Stimulated activated effector memory CD8-positive, alpha-beta T cell treated with anti-CD3 and anti-CD28 coated beads, Interleukin-12 subunit alpha, Interleukin-12 subunit beta, amount 100 ng/mL, for 72 hours (primary cell): ENCODE measurements at regions not wholly inside any gene's neighbourhood (a gene's known extent, or its start where the extent isn't known, plus 50 kb on each side); places are given as distances from the start of the nearest gene placed in this dataset.
A peak's percentile ranks its signal among the peaks of the same experiment; 100 is the strongest.
"Not testable (repeated sequence)": the region's sequence is repeated elsewhere in the genome, so short reads cannot be mapped to it uniquely, and the experiment has no call there.

Experiments used
- ATAC-seq: fragments of 150-1000 bp; cut with Tn5 transposase; 2 replicates; pipeline ENCODE4 v1.10.0; 2021
- DNase-seq, 2 donors: peaks; one replicate each; pipeline ENCODE4 v3.0.0; 2021 to 2022; ENCODE audit warnings: low spot score in 2 of 2
- H3K27ac Mint-ChIP-seq: one replicate; pipeline ENCODE4 v1.8.0; 2022; ENCODE audit warnings: mild to moderate bottlenecking, mixed read lengths
- H3K36me3 Mint-ChIP-seq: one replicate; pipeline ENCODE4 v1.8.0; 2022; ENCODE audit warnings: mild to moderate bottlenecking, mixed read lengths
- H3K4me1 Mint-ChIP-seq: one replicate; pipeline ENCODE4 v1.8.0; 2022; ENCODE audit warnings: mixed read lengths
- H3K4me3 Mint-ChIP-seq: one replicate; pipeline ENCODE4 v1.8.0; 2022; ENCODE audit warnings: mild to moderate bottlenecking, mixed read lengths
- H3K9me3 Mint-ChIP-seq: one replicate; pipeline ENCODE4 v1.8.0; 2022; ENCODE audit warnings: mixed read lengths

- Mint-ChIP-seq H3K27ac (no peak overlapping the region), H3K4me1 (no peaks in the 10 kb centered on the region), H3K36me3 (no peaks in the 10 kb centered on the region), H3K9me3 (no peaks in the 10 kb centered on the region), H3K4me3 (no peak overlapping the region)
- DNase-seq (no peak), ATAC-seq (no peak)
These were observed 53.1 kb upstream of the WNT4 start for GRCh38 chr1:22196041-22196440.

DNA sequence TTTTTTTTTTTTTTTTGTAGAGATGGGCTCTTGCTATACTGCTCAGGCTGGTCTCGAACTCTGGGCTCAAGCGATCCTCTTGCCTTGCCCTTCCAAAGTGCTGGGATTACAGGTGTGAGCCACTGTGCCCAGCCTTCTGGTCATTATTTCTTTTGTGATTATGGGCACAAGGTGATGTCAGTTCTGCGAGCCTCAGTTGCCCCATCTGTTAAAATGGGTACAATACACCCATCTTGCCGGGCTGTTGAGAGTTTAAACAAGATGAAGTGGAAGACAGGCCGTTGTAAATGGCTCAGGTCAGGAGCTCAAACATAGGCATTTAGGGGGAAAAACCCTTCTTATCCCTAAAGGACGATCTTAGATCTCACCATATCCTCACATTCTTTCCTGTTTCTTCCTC, 53.7 kb upstream of the WNT4 start:
- H3K36me3 Mint-ChIP-seq, result no peaks in the 10 kb centered on the region
- H3K4me3 Mint-ChIP-seq, result no peak overlapping the region
- DNase-seq (no peak), ATAC-seq (no peak)
- H3K4me1 Mint-ChIP-seq, result no peaks in the 10 kb centered on the region
- H3K27ac Mint-ChIP-seq, result no peak overlapping the region
- no peaks in the 10 kb centered on the region for H3K9me3 Mint-ChIP-seq

- Mint-ChIP-seq H3K36me3 (no peaks in the 10 kb centered on the region), H3K4me3 (no peak overlapping the region), H3K4me1 (no peaks in the 10 kb centered on the region), H3K9me3 (no peaks in the 10 kb centered on the region), H3K27ac (no peak overlapping the region)
- DNase-seq (no peak), ATAC-seq (no peak)
These were observed 54.7 kb upstream of the WNT4 start for GRCh38 chr1:22197644-22198043.

GRCh38 chr1:22201023-22201422, 58.1 kb upstream of the WNT4 start:
- no peak overlapping the region for H3K4me3 Mint-ChIP-seq
- no peak for DNase-seq
- no peaks in the 10 kb centered on the region for H3K9me3 Mint-ChIP-seq
- H3K36me3 Mint-ChIP-seq, result no peaks in the 10 kb centered on the region
- no peak overlapping the region for H3K27ac Mint-ChIP-seq
- H3K4me1 Mint-ChIP-seq, result no peaks in the 10 kb centered on the region
- no peak for ATAC-seq

- no peak for ATAC-seq
- Mint-ChIP-seq H3K27ac (no peak overlapping the region), H3K4me1 (no peaks in the 10 kb centered on the region), H3K9me3 (no peaks in the 10 kb centered on the region), H3K36me3 (no peaks in the 10 kb centered on the region), H3K4me3 (no peak overlapping the region)
- no peak for DNase-seq
These were observed 60.4 kb upstream of the WNT4 start for GRCh38 chr1:22203335-22203734.

GRCh38 chr1:22204057-22204840, 61.4 kb upstream of the WNT4 start:
- DNase-seq, result no peak
- H3K4me1 Mint-ChIP-seq, result no peaks in the 10 kb centered on the region
- no peaks in the 10 kb centered on the region for H3K9me3 Mint-ChIP-seq
- H3K27ac Mint-ChIP-seq, result no peak overlapping the region
- H3K36me3 Mint-ChIP-seq, result no peaks in the 10 kb centered on the region
- ATAC-seq, result no peak
- no peak overlapping the region for H3K4me3 Mint-ChIP-seq

GRCh38 chr1:22204989-22205913, 62.4 kb upstream of the WNT4 start:
- Mint-ChIP-seq H3K27ac (no peak overlapping the region), H3K4me1 (no peaks in the 10 kb centered on the region), H3K9me3 (no peaks in the 10 kb centered on the region), H3K36me3 (no peaks in the 10 kb centered on the region), H3K4me3 (no peak overlapping the region)
- ATAC-seq (no peak), DNase-seq (no peak)

DNA sequence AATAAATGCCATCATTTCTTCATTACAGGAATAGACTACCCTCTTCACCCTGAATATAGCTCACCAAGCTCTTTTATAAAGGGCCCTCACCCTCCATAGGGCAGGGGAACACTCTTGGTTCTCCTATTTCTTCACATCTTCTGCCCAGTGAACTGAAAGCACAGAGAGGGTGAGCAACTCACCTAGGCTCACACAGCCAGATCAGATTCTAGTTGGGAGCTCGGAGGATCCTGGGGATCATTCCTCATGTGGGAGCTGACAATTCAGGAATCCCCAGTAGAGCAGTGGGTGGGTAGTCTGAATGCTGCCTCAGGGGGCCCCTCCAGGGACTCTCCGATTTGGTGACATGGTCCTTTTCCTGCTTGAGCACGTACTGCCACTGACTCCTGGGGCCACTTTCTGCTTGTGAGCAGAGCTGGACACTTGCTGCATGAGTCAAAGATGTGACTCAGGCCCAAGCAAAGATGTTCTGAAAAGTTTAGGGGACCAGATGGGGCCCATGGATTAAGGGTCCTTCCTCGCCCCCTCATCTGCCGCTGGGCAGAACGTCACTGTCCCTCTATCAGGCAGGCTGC, 63.7 kb upstream of the WNT4 start:
- H3K9me3 Mint-ChIP-seq, result no peaks in the 10 kb centered on the region
- H3K36me3 Mint-ChIP-seq, result peaks cover 3% of the 10 kb centered on the region
- ATAC-seq, result no peak
- DNase-seq, result no peak
- H3K27ac Mint-ChIP-seq, result no peak overlapping the region
- no peak overlapping the region for H3K4me3 Mint-ChIP-seq
- H3K4me1 Mint-ChIP-seq, result no peaks in the 10 kb centered on the region

DNA sequence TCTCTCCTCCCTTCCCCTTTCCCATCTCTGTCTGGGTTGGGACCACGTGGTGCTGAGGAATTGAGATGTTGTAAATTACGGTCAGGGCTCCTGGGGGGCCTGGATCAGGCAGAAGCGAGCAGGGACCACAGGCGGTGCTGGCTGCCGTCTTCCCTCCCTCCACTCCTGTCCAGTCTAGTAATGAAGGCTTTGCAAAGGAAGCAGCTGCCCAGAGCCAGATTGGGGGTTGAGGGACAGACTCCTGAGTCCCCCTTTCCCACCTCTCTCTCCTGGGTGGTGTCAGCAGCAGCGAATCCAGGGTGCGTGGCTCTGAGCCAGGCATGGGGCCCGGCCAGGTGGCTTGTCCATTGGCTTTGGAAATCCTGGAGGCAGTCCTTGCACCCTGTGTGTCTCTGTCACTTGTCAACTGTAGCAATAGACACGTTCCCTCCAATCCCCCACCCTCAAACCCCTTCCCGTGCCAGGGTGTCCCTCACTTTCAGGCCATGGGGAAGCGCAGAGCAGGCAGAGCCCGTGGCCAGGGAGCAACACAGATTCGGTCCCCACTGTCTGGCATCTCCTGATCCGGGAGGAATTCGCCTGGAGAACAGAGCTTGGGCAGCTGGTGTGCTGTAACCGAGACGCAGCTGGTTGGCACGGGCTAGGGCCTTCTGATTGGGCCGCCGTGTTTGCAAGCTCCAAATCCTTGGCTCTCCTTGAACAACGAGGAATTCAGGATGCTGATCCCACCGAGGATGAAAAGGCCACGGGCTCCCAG, 64.8 kb upstream of the WNT4 start:
- Mint-ChIP-seq H3K27ac (no peak overlapping the region), H3K36me3 (peaks cover 6% of the 10 kb centered on the region), H3K4me3 (no peak overlapping the region), H3K9me3 (no peaks in the 10 kb centered on the region), H3K4me1 (no peaks in the 10 kb centered on the region)
- no peak for ATAC-seq
- no peak for DNase-seq

GRCh38 chr1:22208268-22208972, 65.5 kb upstream of the WNT4 start:
- no peak for DNase-seq

DNA sequence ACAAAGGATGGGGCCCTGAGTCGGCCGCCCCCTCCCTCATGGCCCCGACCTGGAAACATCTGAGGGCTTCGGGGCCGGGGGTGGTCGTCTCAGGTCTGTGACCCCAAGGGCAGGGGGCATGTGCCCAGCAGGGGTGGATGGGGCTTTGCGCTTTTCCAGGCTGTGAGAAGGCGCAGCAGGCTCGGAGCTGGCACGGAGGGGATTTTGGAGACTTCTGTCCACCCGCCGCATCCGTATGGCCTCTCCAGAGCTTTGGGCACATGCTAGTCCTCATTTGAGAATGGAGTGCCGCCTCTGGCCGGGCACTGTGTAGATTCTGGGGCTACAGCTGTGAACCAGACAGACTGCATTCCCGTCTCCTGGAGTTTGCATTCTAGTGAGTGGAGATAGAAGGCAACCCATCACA, 66.1 kb upstream of the WNT4 start:
- no peaks in the 10 kb centered on the region for H3K9me3 Mint-ChIP-seq
- no peak overlapping the region for H3K4me3 Mint-ChIP-seq
- H3K27ac Mint-ChIP-seq, result no peak overlapping the region
- no peak for DNase-seq
- peaks cover 6% of the 10 kb centered on the region for H3K36me3 Mint-ChIP-seq
- H3K4me1 Mint-ChIP-seq, result no peaks in the 10 kb centered on the region
- ATAC-seq, result no peak

More at GRCh38 chr1:22208268-22208972, 65.5 kb upstream of the WNT4 start:
- Mint-ChIP-seq H3K36me3 (peaks cover 6% of the 10 kb centered on the region), H3K9me3 (no peaks in the 10 kb centered on the region), H3K4me3 (no peak overlapping the region), H3K4me1 (no peaks in the 10 kb centered on the region), H3K27ac (no peak overlapping the region)
- ATAC-seq, result no peak

GRCh38 chr1:22210176-22210575, 67.3 kb upstream of the WNT4 start:
- DNase-seq, result no peak
- Mint-ChIP-seq H3K4me3 (no peak overlapping the region), H3K36me3 (peaks cover 6% of the 10 kb centered on the region), H3K9me3 (no peaks in the 10 kb centered on the region), H3K27ac (no peak overlapping the region), H3K4me1 (no peaks in the 10 kb centered on the region)
- ATAC-seq, result no peak

GRCh38 chr1:22210636-22211035, 67.7 kb upstream of the WNT4 start:
- H3K4me1 Mint-ChIP-seq, result no peaks in the 10 kb centered on the region
- peaks cover 6% of the 10 kb centered on the region for H3K36me3 Mint-ChIP-seq
- no peak overlapping the region for H3K4me3 Mint-ChIP-seq
- no peak for DNase-seq
- no peak for ATAC-seq
- no peak overlapping the region for H3K27ac Mint-ChIP-seq
- H3K9me3 Mint-ChIP-seq, result no peaks in the 10 kb centered on the region

DNA sequence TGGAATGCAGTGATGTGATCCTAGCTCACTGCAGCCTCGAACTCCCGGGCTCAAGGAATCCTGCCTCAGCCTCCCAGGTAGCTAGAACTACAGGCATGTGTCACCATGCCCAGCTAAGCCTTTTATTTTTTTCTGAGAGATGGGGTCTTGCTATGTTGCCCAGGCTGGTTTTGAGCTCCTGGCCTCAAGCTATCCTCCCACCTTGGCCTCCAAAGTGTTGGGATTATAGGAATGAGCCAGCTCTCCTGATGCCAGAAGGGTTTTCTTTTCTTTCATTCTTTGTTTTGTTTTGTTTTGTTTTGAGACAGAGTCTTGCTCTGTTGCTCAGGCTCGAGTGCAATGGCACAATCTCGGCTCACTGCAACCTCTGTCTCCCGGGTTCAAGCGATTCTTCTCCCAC, 68.6 kb upstream of the WNT4 start:
- not testable (repeated sequence) for ATAC-seq, H3K4me3 Mint-ChIP-seq, DNase-seq, H3K9me3 Mint-ChIP-seq, H3K36me3 Mint-ChIP-seq, H3K4me1 Mint-ChIP-seq
- H3K27ac Mint-ChIP-seq, result peak overlapping the region; percentile 37
